GM18909 (cell line): ENCODE measurements at regions not wholly inside any gene's neighbourhood (a gene's known extent, or its start where the extent isn't known, plus 50 kb on each side); places are given as distances from the start of the nearest gene placed in this dataset.
A peak's percentile ranks its signal among the peaks of the same experiment; 100 is the strongest.

Experiments used
- ATAC-seq: cut with Tn5 transposase; IDR thresholded peaks from one replicate; pipeline ENCODE4 v1.9.1; 2021; ENCODE audit warnings: mild to moderate bottlenecking; ENCODE audit not compliant: unreplicated experiment, poor library complexity

GRCh38 chr16:74183601-74184360 is 112.8 kb upstream of the PSMD7 start:
- ATAC-seq: no peak

- no peak for ATAC-seq
Measured at GRCh38 chr16:74169687-74170376, 126.8 kb upstream of the PSMD7 start.

GRCh38 chr16:74169066-74169465 is 127.5 kb upstream of the PSMD7 start:
- no peak for ATAC-seq

- no peak for ATAC-seq
Measured at GRCh38 chr16:74168445-74168844, 128.2 kb upstream of the PSMD7 start.

GRCh38 chr16:74166456-74166855 is 130.2 kb upstream of the PSMD7 start:
- no peak for ATAC-seq

GRCh38 chr16:74165566-74166080 is 131.0 kb upstream of the PSMD7 start:
- no peak for ATAC-seq

GRCh38 chr16:74160759-74161158 is 135.9 kb upstream of the PSMD7 start:
- ATAC-seq: no peak

GRCh38 chr16:74153773-74154172 is 142.8 kb upstream of the PSMD7 start:
- ATAC-seq: no peak

- ATAC-seq: no peak
Measured at GRCh38 chr16:74146643-74147042, 150.0 kb upstream of the PSMD7 start.

GRCh38 chr16:74143171-74143570 is 153.4 kb upstream of the PSMD7 start:
- no peak for ATAC-seq

GRCh38 chr16:74141015-74141414 is 155.6 kb upstream of the PSMD7 start:
- ATAC-seq: no peak

- no peak for ATAC-seq
Measured at GRCh38 chr16:74140557-74140956, 156.1 kb upstream of the PSMD7 start.

GRCh38 chr16:74123826-74124225 is 172.8 kb upstream of the PSMD7 start:
- ATAC-seq: no peak

- ATAC-seq: no peak
Measured at GRCh38 chr16:74123195-74123594, 173.4 kb upstream of the PSMD7 start.

- no peak for ATAC-seq
Measured at GRCh38 chr16:74117798-74118197, 178.8 kb upstream of the PSMD7 start.

- no peak for ATAC-seq
Measured at GRCh38 chr16:74113545-74113944, 183.1 kb upstream of the PSMD7 start.

GRCh38 chr16:74111456-74111982 is 185.1 kb upstream of the PSMD7 start:
- ATAC-seq: no peak

- ATAC-seq: peak; percentile 76
Measured at GRCh38 chr16:74107795-74108610, 188.6 kb upstream of the PSMD7 start.

GRCh38 chr16:74104022-74104421 is 192.6 kb upstream of the PSMD7 start:
- no peak for ATAC-seq

- ATAC-seq: no peak
Measured at GRCh38 chr16:74101379-74102137, 195.1 kb upstream of the PSMD7 start.
